PC-9 (cell line): ENCODE measurements at regions not wholly inside any gene's neighbourhood (a gene's known extent, or its start where the extent isn't known, plus 50 kb on each side); places are given as distances from the start of the nearest gene placed in this dataset.
"Not testable (repeated sequence)": the region's sequence is repeated elsewhere in the genome, so short reads cannot be mapped to it uniquely, and the experiment has no call there.

Experiments
- BruUV-seq: library from RNA; stranded (reverse); fragments of 400-500 nt; replicated peaks from 2 replicates; lab custom pipeline; 2021; lab: Mats Ljungman, UMichigan
- CTCF ChIA-PET: fragments of 300-600 bp; sonication (Branson Sonifier 250); formaldehyde crosslinking; loops from one replicate; lab custom pipeline; 2022; ENCODE audit warnings: antibody characterized with exemption; lab: Charles Lee
- POLR2A ChIA-PET: fragments of 300-600 bp; sonication (Branson Sonifier 250); formaldehyde crosslinking; loops from one replicate; lab custom pipeline; 2022; ENCODE audit warnings: antibody characterized with exemption; ENCODE audit not compliant: unreplicated experiment; lab: Charles Lee
- DNase-seq, 2 experiments: peaks; one replicate each; pipeline versions ENCODE4 v3.0.0 to v3.0.0-alpha.2; 2015 to 2022; ENCODE audit warnings: mixed read lengths in 1 of 2
- H2AFZ ChIP-seq: fragments of 200-600 bp; sonication (generic); 2 replicates; pipeline ENCODE4 v1.8.1; 2017; ENCODE audit warnings: antibody characterized with exemption
- H3F3A ChIP-seq: fragments of 200-600 bp; sonication (generic); 2 replicates; pipeline ENCODE4 v1.8.1; 2017; ENCODE audit warnings: antibody characterized with exemption, mild to moderate bottlenecking, low read depth; ENCODE audit not compliant: insufficient read depth
- H3K27ac ChIP-seq: fragments of 200-600 bp; sonication (generic); 2 replicates; pipeline ENCODE4 v1.6.1; 2016; ENCODE audit warnings: mixed run types
- H3K27me3 ChIP-seq: fragments of 200-600 bp; sonication (generic); 2 replicates; pipeline ENCODE4 v1.6.1; 2016; ENCODE audit warnings: low read depth, mixed run types; ENCODE audit not compliant: insufficient read depth
- H3K36me3 ChIP-seq: fragments of 200-600 bp; sonication (generic); 2 replicates; pipeline ENCODE4 v1.6.1; 2016; ENCODE audit warnings: low read depth, mixed run types
- H3K4me1 ChIP-seq: fragments of 200-600 bp; sonication (generic); replicated peaks from 2 replicates; pipeline ENCODE4 v1.6.1; 2016; ENCODE audit warnings: mixed run types; ENCODE audit not compliant: insufficient read depth
- H3K4me2 ChIP-seq: fragments of 200-600 bp; sonication (generic); 2 replicates; pipeline ENCODE4 v1.6.1; 2017; ENCODE audit warnings: mixed run types
- H3K4me3 ChIP-seq: fragments of 200-600 bp; sonication (generic); 2 replicates; pipeline ENCODE4 v1.6.1; 2016; ENCODE audit warnings: mixed run types
- H3K79me2 ChIP-seq: fragments of 200-600 bp; sonication (generic); 2 replicates; pipeline ENCODE4 v1.6.1; 2017; ENCODE audit warnings: low read depth, mixed run types
- H3K9me2 ChIP-seq: fragments of 200-600 bp; sonication (generic); 2 replicates; pipeline ENCODE4 v1.8.1; 2017; ENCODE audit warnings: mild to moderate bottlenecking; ENCODE audit not compliant: insufficient read depth
- H3K9me3 ChIP-seq: fragments of 200-600 bp; sonication (generic); 2 replicates; pipeline ENCODE4 v1.8.1; 2016; ENCODE audit warnings: low read depth; ENCODE audit not compliant: insufficient read depth
- H4K20me1 ChIP-seq: fragments of 200-600 bp; sonication (generic); 2 replicates; pipeline ENCODE4 v1.8.1; 2017; ENCODE audit not compliant: insufficient read depth
- EZH2 ChIP-seq: fragments of 200-600 bp; sonication (generic); IDR thresholded peaks from 2 replicates; pipeline ENCODE4 v1.8.0; 2017; ENCODE audit warnings: antibody characterized with exemption, low read depth
- intact Hi-C: fragments of 100-400 bp; cut with micrococcal nuclease; formaldehyde crosslinking; loops from one replicate; pipeline ENCODE4 v1.10.0; 2022; ENCODE audit not compliant: unreplicated experiment
- TF ChIP-seq, protein P1 (sequence below): fragments of 200-600 bp; sonication (generic); conservative IDR thresholded peaks from 2 replicates; pipeline ENCODE4 v1.6.1; 2017; ENCODE audit warnings: mixed run types, antibody characterized with exemption, mild to moderate bottlenecking, moderate library complexity

DNA sequence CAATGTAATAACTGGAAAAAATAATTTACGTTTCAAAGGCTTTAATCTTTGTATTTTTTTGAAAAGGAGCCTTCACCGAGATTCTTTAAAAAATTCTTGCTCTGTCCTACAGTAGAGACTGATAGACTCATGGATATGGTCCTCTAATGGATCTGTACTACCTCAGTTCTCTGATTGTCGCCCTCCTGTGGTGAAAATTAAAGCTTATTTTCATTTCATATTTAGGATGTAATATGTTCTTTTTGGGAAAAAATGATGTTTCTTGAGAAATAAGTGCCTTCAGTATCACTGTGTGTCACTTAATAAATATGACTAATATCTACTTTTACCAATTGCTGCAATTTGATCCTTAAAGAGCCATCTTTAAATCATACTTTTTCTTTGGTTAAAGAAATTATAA, 4593.3 kb upstream of the OR11H1 start:
- H3K27ac ChIP-seq, H3K79me2 ChIP-seq, H3F3A ChIP-seq, H3K9me3 ChIP-seq, POLR2A ChIA-PET, H3K4me3 ChIP-seq, H3K27me3 ChIP-seq, H3K4me2 ChIP-seq, BruUV-seq, intact Hi-C loops, H3K36me3 ChIP-seq, CTCF ChIA-PET, H3K4me1 ChIP-seq, DNase-seq, H3K9me2 ChIP-seq, H4K20me1 ChIP-seq, H2AFZ ChIP-seq: not testable (repeated sequence)
- TF ChIP-seq, protein P1, sequence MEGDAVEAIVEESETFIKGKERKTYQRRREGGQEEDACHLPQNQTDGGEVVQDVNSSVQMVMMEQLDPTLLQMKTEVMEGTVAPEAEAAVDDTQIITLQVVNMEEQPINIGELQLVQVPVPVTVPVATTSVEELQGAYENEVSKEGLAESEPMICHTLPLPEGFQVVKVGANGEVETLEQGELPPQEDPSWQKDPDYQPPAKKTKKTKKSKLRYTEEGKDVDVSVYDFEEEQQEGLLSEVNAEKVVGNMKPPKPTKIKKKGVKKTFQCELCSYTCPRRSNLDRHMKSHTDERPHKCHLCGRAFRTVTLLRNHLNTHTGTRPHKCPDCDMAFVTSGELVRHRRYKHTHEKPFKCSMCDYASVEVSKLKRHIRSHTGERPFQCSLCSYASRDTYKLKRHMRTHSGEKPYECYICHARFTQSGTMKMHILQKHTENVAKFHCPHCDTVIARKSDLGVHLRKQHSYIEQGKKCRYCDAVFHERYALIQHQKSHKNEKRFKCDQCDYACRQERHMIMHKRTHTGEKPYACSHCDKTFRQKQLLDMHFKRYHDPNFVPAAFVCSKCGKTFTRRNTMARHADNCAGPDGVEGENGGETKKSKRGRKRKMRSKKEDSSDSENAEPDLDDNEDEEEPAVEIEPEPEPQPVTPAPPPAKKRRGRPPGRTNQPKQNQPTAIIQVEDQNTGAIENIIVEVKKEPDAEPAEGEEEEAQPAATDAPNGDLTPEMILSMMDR = peak; percentile 62

DNA sequence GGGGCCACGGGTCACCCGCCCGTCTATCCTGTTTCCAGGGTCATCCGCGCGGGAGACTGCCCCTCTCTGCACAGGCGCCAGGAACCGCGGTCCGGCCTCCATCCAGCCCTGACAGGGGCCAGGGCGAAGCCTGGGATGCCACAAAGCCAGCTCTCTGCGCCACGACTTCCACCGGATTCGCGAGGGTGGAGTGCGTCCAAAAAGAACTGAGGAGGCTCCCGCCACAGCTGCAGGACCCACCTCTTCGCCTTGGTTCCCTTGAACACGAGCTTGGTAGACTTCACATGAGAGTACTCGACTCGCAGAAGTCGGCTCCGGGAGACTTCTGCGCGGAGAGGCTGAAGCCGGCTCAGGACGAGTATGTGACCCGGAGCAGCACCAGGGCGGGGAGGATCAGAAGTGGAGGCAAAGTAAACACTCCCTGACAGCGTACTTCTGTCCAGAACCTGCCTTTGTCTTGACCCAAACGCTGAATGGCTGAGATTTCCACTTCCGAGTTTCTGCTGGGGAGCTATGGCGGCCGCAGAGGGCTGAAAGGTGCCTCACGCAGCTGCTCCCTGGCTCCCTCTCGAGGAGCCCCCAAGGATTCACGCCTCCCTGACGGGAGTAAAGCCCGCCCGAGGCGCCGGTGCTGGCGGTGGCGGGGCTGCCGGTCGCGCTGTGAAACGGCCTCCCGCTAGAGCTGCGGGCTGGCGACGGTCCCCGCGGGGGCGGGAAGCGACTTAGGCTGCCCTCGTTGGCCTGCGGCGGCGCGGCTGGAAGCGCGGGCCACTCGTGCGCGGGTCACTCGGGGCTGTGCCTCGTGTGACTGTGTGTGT, 4566.7 kb upstream of the OR11H1 start:
- Histone ChIP-seq H4K20me1 (no peaks in the 10 kb centered on the region), H3K4me2 (no peak overlapping the region), H3K4me3 (no peak overlapping the region), H3K27ac (no peak overlapping the region), H3K9me3 (no peaks in the 10 kb centered on the region), H3K9me2 (no peaks in the 10 kb centered on the region), H3K4me1 (no peaks in the 10 kb centered on the region), H3K79me2 (no peaks in the 10 kb centered on the region), H3K36me3 (no peaks in the 10 kb centered on the region), H3K27me3 (peaks cover 6% of the 10 kb centered on the region; the same call in 1 of the 2 replicates), H2AFZ (no peak overlapping the region), H3F3A (no peaks in the 10 kb centered on the region)
- BruUV-seq = no TSS peak
- CTCF ChIA-PET = no interaction called here
- no peak for TF ChIP-seq EZH2
- TF ChIP-seq, protein P1 = no peak
- POLR2A ChIA-PET = no interaction called here
- intact Hi-C loops = no loop called here
- DNase-seq = no peak

DNA sequence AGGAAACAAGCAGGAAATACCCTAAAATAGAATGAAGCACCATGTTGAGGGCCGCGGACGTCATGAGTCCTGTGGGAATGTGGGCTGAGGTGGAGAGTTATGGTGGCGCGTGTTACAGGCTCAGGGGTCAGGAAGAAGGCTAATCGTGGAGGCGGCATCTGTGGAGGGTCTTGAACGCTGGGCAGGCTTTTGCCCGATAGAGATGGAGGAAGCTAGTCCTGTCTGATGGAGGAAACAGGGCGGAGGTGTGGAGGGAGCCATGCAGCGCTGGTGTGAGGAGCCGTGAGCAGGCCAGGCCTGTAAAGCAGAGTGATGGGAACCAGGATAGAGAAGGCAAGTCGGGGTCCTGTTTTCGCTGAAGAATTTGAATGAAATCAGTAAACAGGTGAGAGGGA, 4566.1 kb upstream of the OR11H1 start:
- intact Hi-C loops = not testable (repeated sequence)

More for the DNA sequence above, 4566.1 kb upstream of the OR11H1 start:
- H3K27ac ChIP-seq, CTCF ChIA-PET, H3K4me1 ChIP-seq, H3F3A ChIP-seq, DNase-seq, H3K9me3 ChIP-seq, H3K4me3 ChIP-seq, H3K4me2 ChIP-seq, H4K20me1 ChIP-seq, H3K36me3 ChIP-seq, H2AFZ ChIP-seq, H3K27me3 ChIP-seq, BruUV-seq, POLR2A ChIA-PET, H3K79me2 ChIP-seq, H3K9me2 ChIP-seq: not testable (repeated sequence)
